Spleen (tissue), 7 donors: ENCODE measurements at regions not wholly inside any gene's neighbourhood (a gene's known extent, or its start where the extent isn't known, plus 50 kb on each side); places are given as distances from the start of the nearest gene placed in this dataset.

Source experiments
- CTCF ChIP-seq, 11 experiments: fragments of 200-600 bp in 7 of 11; fragments of 450-650 bp in 4 of 11; sonication (generic) in 4 of 11; IDR thresholded peaks in 8 of 11; conservative IDR thresholded peaks in 3 of 11; 1 replicate in 7 of 11; 2 replicates in 4 of 11; pipeline versions ENCODE4 v1.4.0 to v1.8.0; 2016 to 2021; ENCODE audit warnings: antibody characterized with exemption in 11 of 11, inconsistent platforms in 4 of 11, mild to moderate bottlenecking in 1 of 11
- POLR2A ChIP-seq, 3 donors: fragments of 450-650 bp; IDR thresholded peaks; one replicate each; pipeline ENCODE4 v1.5.1; 2017; ENCODE audit warnings: antibody characterized with exemption in 3 of 3, mild to moderate bottlenecking in 1 of 3
- POLR2AphosphoS5 ChIP-seq, 3 donors: sonication (generic); formaldehyde crosslinking; IDR thresholded peaks; one replicate each; pipeline ENCODE4 v1.5.1; 2017; ENCODE audit warnings: antibody characterized with exemption in 3 of 3
- donor health status: DM: no; HTN: no; CAD: no; lungs with moderate emphysema.
- donor health status: DM: no; HTN: no; CAD: no.
- donor health status: DM: no; HTN: no; CAD: no.

- TF ChIP-seq CTCF (IDR thresholded peaks at IDR 0.05 in 8 of 11, conservative IDR thresholded peaks at IDR 0.05 in 3 of 11) (no peak), POLR2AphosphoS5 (IDR thresholded peaks at IDR 0.05) (no peak), POLR2A (IDR thresholded peaks at IDR 0.05) (no peak)
Observed at GRCh38 chr2:123840016-123840415, 185.1 kb upstream of the CNTNAP5 start.
